WERI-Rb-1 (cell line): ENCODE measurements at regions not wholly inside any gene's neighbourhood (a gene's known extent, or its start where the extent isn't known, plus 50 kb on each side); places are given as distances from the start of the nearest gene placed in this dataset.

Source experiments
- DNase-seq: peaks from one replicate; pipeline ENCODE4 v3.0.0-alpha.2; 2020
- H3K27ac ChIP-seq: fragments of 250-450 bp; sonication (Bioruptor Pico); 2 replicates; pipeline ENCODE4 v1.5.1; 2020; ENCODE audit warnings: mild to moderate bottlenecking, moderate library complexity
- H3K27me3 ChIP-seq: fragments of 250-450 bp; sonication (Bioruptor Pico); 2 replicates; pipeline ENCODE4 v1.5.1; 2021; ENCODE audit warnings: mild to moderate bottlenecking, low read depth, moderate library complexity; ENCODE audit not compliant: insufficient read depth, severe bottlenecking
- H3K36me3 ChIP-seq: fragments of 250-450 bp; sonication (Bioruptor Pico); 2 replicates; pipeline ENCODE4 v1.5.1; 2020; ENCODE audit warnings: mild to moderate bottlenecking, moderate library complexity
- H3K4me3 ChIP-seq: 2 replicates; pipeline ENCODE4 v1.5.1; 2011; ENCODE audit warnings: low read depth, mild to moderate bottlenecking, control low read depth, low read length
- H3K9me3 ChIP-seq: fragments of 250-450 bp; sonication (Bioruptor Pico); 2 replicates; pipeline ENCODE4 v1.5.1; 2021; ENCODE audit warnings: mild to moderate bottlenecking, moderate library complexity; ENCODE audit not compliant: severe bottlenecking
- CTCF ChIP-seq: IDR thresholded peaks from 2 replicates; pipeline ENCODE4 v1.5.1; 2011; ENCODE audit warnings: low read depth, mild to moderate bottlenecking, control low read depth, inconsistent platforms, low read length

- H3K27ac ChIP-seq: no peak overlapping the region
- TF ChIP-seq CTCF: no peak
- H3K36me3 ChIP-seq: no peaks in the 10 kb centered on the region
- no peaks in the 10 kb centered on the region for H3K9me3 ChIP-seq
- H3K27me3 ChIP-seq: no peaks in the 10 kb centered on the region
- no peak overlapping the region for H3K4me3 ChIP-seq
- no peak for DNase-seq
Observed at GRCh38 chr1:189530162-189530561, 947.5 kb downstream of the BRINP3 start.

- no peaks in the 10 kb centered on the region for H3K36me3 ChIP-seq
- no peaks in the 10 kb centered on the region for H3K27me3 ChIP-seq
- no peaks in the 10 kb centered on the region for H3K9me3 ChIP-seq
- TF ChIP-seq CTCF: no peak
- DNase-seq: no peak
- no peak overlapping the region for H3K27ac ChIP-seq
- H3K4me3 ChIP-seq: no peak overlapping the region
Observed at GRCh38 chr1:189538271-189538670, 939.4 kb downstream of the BRINP3 start.

GRCh38 chr1:189550498-189550897 is 927.2 kb downstream of the BRINP3 start:
- no peaks in the 10 kb centered on the region for H3K27me3 ChIP-seq
- no peak overlapping the region for H3K27ac ChIP-seq
- no peaks in the 10 kb centered on the region for H3K9me3 ChIP-seq
- no peak for DNase-seq
- TF ChIP-seq CTCF: no peak
- H3K36me3 ChIP-seq: no peaks in the 10 kb centered on the region
- H3K4me3 ChIP-seq: no peak overlapping the region

- no peak for TF ChIP-seq CTCF
- H3K36me3 ChIP-seq: no peaks in the 10 kb centered on the region
- H3K4me3 ChIP-seq: no peak overlapping the region
- H3K9me3 ChIP-seq: no peaks in the 10 kb centered on the region
- H3K27ac ChIP-seq: no peak overlapping the region
- H3K27me3 ChIP-seq: no peaks in the 10 kb centered on the region
- no peak for DNase-seq
Observed at GRCh38 chr1:189563784-189564183, 913.9 kb downstream of the BRINP3 start.

DNA sequence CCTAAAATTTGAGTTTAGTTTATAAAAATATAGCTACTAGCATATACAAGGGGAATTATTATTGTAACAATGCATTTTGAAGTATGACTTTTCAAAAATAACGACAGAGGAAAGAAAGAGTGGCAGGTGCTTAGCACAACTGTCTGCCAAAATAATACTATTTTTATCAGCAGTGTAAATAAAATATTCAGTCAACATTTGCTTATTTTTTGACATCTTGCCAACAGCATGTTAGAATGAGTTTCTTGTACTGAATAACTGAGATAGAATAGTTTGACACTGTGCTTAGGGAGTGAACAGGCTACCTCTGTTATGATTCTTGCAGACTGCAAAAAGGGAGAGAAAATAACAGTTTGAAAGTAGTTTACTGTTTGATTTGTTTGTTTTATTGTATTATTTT is 909.8 kb downstream of the BRINP3 start:
- Histone ChIP-seq H3K9me3 (no peaks in the 10 kb centered on the region), H3K27ac (no peak overlapping the region), H3K36me3 (no peaks in the 10 kb centered on the region), H3K4me3 (no peak overlapping the region), H3K27me3 (no peaks in the 10 kb centered on the region)
- no peak for DNase-seq
- no peak for TF ChIP-seq CTCF

GRCh38 chr1:189596197-189596596 is 881.5 kb downstream of the BRINP3 start:
- Histone ChIP-seq H3K4me3 (no peak overlapping the region), H3K9me3 (no peaks in the 10 kb centered on the region), H3K27ac (no peak overlapping the region), H3K36me3 (no peaks in the 10 kb centered on the region), H3K27me3 (no peaks in the 10 kb centered on the region)
- TF ChIP-seq CTCF: no peak
- DNase-seq: no peak
